Stimulated activated CD4-positive, alpha-beta T cell treated with anti-CD3 and anti-CD28 coated beads, TNF-alpha, amount 100 ng/mL, for 1 hour (primary cell): ENCODE measurements at regions not wholly inside any gene's neighbourhood (a gene's known extent, or its start where the extent isn't known, plus 50 kb on each side); places are given as distances from the start of the nearest gene placed in this dataset.
"Not testable (repeated sequence)": the region's sequence is repeated elsewhere in the genome, so short reads cannot be mapped to it uniquely, and the experiment has no call there.

Experiments
- DNase-seq, 3 donors: peaks; one replicate each; pipeline ENCODE4 v3.0.0-alpha.2; 2020; ENCODE audit warnings: low read depth in 3 of 3, low spot score in 1 of 3

DNA sequence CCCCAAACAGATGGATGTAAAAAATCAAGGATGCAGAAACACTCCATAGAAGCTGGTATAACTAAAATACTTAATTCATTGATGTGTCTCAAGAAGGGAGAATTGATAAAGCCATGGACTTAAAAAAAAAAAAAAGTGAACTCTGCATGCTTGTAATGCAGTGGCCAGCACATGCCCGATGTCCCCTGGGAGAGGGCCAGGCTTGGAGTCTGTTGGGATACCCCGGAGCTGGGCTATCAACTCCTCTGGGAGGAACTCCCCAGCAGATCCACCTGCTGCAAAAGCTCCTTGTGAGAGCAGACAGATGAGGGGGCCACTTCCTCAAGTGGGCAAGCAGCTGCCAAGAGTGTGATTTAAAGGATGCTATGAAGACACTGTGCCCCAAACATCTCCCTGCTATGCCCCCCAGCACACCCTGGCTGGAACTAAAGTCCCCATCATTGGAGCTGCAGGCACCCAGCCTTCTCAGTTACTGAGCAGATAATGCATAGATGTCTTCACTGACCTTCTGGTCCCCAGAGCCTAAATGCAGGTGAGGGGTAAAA, 311.5 kb upstream of the ID2 start:
- no peak for DNase-seq

- DNase-seq: no peak
Observed at GRCh38 chr2:8371653-8372052, 310.2 kb upstream of the ID2 start.

GRCh38 chr2:8374782-8375181, 307.1 kb upstream of the ID2 start:
- DNase-seq: no peak

GRCh38 chr2:8376603-8377410, 305.0 kb upstream of the ID2 start:
- no peak for DNase-seq

DNA sequence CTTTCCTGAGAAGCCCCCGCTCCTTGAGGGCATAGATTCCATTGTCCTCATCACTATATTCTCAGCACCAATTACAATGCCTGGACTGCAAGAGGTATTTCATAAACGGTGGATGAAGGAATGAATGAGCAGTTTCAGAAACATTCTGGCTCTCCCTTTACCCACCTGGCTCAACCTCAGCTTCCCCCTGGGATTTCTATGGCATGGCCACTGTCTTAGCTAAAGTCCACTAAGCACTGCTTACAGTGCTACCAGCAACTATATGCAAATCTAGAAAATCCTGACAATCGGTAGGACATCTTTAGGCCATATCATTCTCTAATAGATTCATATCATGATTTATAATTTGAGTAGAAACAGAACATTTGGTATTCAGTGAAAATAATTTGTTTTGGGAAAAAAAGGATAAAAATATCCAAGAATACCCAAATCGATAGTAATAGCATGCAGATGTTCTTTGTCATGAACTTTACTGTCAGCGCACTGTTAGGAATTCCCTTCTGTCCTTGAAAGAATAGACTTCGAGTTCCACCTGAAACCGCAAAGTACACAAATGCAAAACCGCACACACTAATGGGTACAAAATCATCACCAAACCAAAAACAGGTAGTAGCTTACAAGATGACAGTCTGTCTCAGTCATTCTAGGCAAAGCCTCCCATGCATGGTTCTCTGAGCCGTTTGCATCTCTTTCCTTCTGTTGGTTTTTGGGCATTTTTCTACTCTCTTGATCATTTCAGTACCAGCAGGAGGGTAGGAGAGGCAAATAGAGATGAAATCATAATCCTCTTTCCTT, 303.6 kb upstream of the ID2 start:
- DNase-seq: no peak

DNA sequence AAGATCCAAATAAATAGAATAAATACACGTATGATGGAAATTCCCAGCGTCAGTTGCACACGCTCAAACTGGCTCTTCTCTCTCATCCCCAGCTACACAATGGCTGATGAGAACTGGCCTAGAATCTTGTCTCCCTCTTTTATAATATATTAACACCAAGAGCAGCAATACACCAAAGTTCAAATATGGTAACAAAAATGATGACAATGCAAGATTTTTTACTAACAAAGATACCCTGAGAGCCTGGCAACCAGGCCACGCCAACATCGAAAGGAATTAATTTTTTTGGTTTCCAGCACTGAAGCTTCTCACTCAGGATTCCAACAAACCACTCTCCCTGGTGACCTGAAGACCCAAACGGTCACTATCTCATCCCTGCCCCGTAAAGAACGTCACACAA, 302.7 kb upstream of the ID2 start:
- no peak for DNase-seq

DNA sequence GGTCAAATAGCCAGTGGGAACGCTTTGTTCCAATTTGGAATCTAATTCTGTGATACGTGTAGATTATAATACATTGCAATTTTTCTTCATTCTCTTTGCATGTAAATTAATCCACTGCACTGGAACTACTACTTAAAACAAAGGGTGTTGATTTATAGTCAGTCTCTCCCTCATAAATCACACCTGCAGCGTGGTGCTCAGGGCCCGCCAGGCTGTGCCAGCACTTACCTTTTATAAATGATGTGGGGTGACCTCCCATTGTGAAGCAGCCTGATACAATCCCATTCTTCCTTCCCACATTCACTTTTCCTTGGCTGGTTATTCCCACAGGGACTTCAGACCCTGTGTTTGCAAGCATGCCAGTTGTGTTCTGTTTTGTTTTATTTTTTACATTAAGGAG, 302.3 kb upstream of the ID2 start:
- no peak for DNase-seq

GRCh38 chr2:8380026-8380425, 301.8 kb upstream of the ID2 start:
- no peak for DNase-seq

DNA sequence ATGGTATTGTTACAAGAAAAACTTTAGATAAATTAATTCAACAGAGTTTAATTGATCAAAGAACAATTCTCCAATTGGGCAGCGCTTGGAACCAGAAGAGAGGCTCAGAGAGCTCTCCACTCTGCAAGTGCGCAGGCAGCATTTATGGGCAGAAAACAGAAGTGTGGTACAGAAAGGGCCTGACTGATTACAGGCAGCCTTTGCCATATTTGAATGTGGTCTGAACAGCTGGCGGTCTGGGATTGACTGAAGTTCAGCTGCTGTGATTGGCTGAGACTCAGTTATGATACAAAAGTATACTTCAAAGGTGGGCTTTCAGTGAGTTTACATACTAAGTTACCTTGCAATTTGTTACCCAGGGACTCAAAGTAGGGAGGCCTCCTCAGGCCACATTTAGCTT, 301.3 kb upstream of the ID2 start:
- no peak for DNase-seq

- DNase-seq: no peak
Observed at GRCh38 chr2:8382485-8382884, 299.4 kb upstream of the ID2 start.

DNA sequence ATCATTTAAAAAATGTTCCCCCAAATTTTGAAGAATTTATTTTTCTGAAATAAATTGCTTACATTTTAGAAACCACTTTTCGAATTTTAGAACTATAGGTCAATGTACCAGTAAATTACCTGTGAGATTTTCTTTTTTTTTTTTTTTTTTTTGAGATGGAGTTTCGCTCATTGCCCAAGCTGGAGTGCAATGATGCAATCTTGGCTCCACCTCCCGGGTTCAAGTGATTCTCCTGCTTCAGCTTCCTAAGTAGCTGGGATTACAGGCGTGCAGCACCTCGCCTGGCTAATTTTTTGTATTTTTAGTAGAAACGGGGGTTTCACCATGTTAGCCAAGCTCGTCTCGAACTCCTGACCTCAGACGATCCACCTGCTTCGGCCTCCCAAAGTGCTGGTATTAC, 295.1 kb upstream of the ID2 start:
- not testable (repeated sequence) for DNase-seq

DNA sequence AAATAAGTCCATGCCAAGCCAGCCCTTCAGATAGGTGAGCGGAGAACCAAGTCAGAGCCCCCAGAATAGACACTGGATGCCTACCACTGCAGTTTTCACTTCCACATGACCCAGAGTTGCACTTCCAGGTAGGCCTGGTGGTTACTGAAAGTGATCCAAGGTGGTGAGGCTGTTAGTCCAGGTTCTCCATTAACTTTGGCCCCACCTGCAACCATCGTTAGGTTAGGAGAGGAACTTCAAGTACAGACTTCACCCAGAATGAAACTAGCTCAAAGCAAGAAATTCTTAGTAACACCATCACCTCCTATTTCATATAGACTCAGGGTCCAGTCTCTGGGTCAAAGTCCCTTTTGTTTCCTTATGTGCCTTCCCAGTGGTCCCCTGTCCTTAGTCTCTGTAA, 293.1 kb upstream of the ID2 start:
- DNase-seq: no peak

DNA sequence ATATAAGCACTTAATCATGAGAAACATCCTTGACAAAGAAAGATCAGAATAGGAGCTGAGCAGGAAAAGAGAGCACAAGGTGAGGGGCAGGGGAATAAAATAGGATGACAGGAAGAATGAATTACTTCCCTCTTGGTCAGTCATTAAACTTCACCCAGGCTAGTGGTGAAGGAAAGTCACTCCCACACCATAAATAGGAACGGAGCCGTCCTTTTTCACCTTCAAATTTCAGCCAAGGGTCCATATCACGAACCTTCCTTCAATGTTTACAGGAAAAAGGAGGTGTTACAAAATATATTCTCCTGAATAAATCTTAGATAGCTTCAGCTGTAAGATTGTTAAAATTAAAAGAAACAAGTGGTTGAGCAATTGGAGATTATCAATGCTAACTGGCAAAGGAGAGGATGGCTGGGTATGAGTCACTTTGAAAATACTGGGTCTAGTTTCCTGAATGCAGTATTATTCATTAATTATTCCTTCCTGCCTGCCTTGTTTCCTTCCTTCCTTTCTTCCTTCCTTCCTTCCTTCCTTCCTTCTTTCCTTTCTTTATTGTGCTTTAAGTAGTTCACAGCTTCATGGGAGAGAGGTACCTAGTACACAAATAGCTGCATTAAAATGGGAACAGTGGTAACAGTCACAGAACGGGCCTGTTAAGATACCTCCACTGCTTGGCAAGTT, 292.3 kb upstream of the ID2 start:
- no peak for DNase-seq

GRCh38 chr2:8391126-8391525, 290.7 kb upstream of the ID2 start:
- DNase-seq: no peak

- no peak for DNase-seq
Observed at GRCh38 chr2:8391584-8391983, 290.3 kb upstream of the ID2 start.

DNA sequence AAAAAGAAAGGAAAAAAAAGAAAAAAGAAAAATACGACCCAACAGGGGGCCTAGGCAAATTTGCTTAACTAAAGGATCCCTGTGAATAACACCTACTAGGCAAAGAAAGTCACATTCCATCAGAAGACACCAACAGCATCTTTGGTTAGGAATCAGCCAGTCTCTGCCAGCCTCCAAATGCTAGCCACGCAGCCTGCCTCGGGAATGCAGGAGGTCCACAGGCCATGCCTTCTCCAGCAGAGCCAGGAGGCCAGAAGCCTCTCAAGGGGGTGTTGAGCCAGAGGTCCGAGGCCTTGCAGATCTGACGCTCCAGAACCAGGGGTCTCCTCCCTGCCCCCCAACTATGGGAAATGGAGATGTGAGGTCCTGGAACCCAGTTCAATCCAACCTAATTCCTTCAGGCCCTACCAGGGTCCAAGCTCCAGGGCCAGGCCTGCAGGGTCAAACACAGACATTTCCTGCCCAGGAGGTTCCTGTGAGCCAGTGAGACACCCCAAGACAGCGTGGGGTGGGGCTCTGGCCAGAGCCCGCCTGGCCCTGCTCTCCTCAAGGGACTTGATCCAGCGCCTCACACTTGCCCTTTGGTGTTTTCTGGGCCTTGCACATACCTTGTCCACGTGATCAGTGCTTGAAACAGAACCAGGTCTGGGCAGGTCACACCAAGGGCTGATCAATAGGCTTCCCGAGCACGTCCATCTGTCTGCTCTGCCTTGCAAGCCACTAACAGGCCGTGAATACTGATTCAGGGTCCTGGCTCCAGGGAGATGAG, 289.6 kb upstream of the ID2 start:
- DNase-seq: no peak

DNA sequence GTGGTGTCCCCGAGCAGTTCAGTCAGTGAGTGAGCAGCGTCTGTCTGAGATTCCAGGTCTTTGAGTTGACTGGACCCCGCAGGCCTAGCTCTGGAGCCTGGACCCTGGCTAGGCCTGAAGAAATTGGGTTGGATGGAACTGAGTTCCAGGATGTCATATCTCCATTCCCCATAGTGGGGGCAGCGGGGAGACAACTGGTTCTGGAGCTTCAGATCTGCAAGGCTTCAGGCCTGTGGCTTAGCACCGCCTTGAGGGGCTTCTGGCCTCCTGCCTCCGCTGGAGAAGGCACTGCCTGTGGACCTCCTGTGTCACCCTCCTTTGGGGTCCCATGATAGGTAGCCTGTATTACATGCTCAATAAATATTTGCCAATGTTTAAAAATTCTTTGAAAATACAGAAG, 288.4 kb upstream of the ID2 start:
- no peak for DNase-seq

DNA sequence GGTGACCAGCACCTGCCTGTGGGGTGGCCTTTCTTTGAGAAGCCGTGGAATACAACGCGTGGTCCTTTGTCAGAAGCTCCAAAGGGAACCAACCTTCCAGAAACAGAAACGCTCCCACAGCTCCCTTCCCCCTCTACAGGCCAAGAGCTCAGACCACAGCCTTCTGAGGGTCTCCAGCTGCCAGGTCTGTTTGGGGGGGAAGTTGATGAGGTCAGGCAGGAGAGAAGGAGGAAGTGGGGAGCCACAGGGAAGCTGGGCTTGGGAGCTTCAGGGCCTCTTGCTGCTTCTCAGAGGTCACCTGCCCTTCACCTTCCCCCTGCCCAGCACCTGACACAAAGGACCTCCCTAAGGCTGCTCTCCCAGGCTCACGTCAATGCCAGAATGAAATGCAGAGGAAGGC, 287.7 kb upstream of the ID2 start:
- DNase-seq: no peak

GRCh38 chr2:8394569-8395359, 287.1 kb upstream of the ID2 start:
- no peak for DNase-seq

- DNase-seq: no peak
Observed at GRCh38 chr2:8395718-8396117, 286.1 kb upstream of the ID2 start.
